Astrocyte (in vitro differentiated cells and primary cell): ENCODE measurements at regions not wholly inside any gene's neighbourhood (a gene's known extent, or its start where the extent isn't known, plus 50 kb on each side); places are given as distances from the start of the nearest gene placed in this dataset.
"Not testable (repeated sequence)": the region's sequence is repeated elsewhere in the genome, so short reads cannot be mapped to it uniquely, and the experiment has no call there.

Experiments used
- DNase-seq: peaks from one replicate; pipeline ENCODE4 v3.0.0-alpha.2; 2010; ENCODE audit warnings: low read depth
- FAIRE-seq: peaks from 2 replicates; lab custom pipeline; 2011; peaks lifted over from hg19 to GRCh38; lab: Jason Lieb, UNC
- H2AFZ ChIP-seq: 2 replicates; pipeline ENCODE4 v1.6.0; 2012; ENCODE audit warnings: low read depth, low read length, inconsistent platforms
- H3K27ac ChIP-seq: 2 replicates; pipeline ENCODE4 v1.5.1; 2011; ENCODE audit warnings: low read depth, low read length, inconsistent platforms
- H3K27me3 ChIP-seq: 2 replicates; pipeline ENCODE4 v1.6.0; 2011; ENCODE audit warnings: low read length, inconsistent platforms; ENCODE audit not compliant: insufficient read depth
- H3K36me3 ChIP-seq: 2 replicates; pipeline ENCODE4 v1.5.1; 2011; ENCODE audit warnings: low read length, inconsistent platforms; ENCODE audit not compliant: insufficient read depth
- H3K4me1 ChIP-seq: 2 replicates; pipeline ENCODE4 v1.5.1; 2011; ENCODE audit warnings: low read length, inconsistent platforms; ENCODE audit not compliant: insufficient read depth
- H3K4me2 ChIP-seq: 2 replicates; pipeline ENCODE4 v1.6.0; 2012; ENCODE audit warnings: low read length, inconsistent platforms
- H3K4me3 ChIP-seq: 2 replicates; pipeline ENCODE4 v1.5.1; 2011; ENCODE audit warnings: low read depth, mild to moderate bottlenecking, low read length, inconsistent platforms; ENCODE audit not compliant: insufficient read depth
- H3K79me2 ChIP-seq: 2 replicates; pipeline ENCODE4 v1.6.0; 2012; ENCODE audit warnings: mild to moderate bottlenecking, low read length, inconsistent platforms; ENCODE audit not compliant: insufficient read depth
- H3K9ac ChIP-seq: 2 replicates; pipeline ENCODE4 v1.6.0; 2012; ENCODE audit warnings: mild to moderate bottlenecking, low read length, inconsistent platforms
- H3K9me3 ChIP-seq: 2 replicates; pipeline ENCODE4 v1.5.1; 2012; ENCODE audit warnings: low read depth, mild to moderate bottlenecking, low read length, inconsistent platforms; ENCODE audit not compliant: insufficient read depth
- H4K20me1 ChIP-seq: 2 replicates; pipeline ENCODE4 v1.6.0; 2012; ENCODE audit warnings: low read length, inconsistent platforms; ENCODE audit not compliant: insufficient read depth
- H3K27ac Mint-ChIP-seq: one replicate; pipeline ENCODE4 v1.8.0; 2021; ENCODE audit warnings: mild to moderate bottlenecking, mixed read lengths; ENCODE audit not compliant: unreplicated experiment
- H3K27me3 Mint-ChIP-seq: one replicate; pipeline ENCODE4 v1.8.0; 2021; ENCODE audit warnings: low read depth, mixed read lengths; ENCODE audit not compliant: unreplicated experiment
- H3K36me3 Mint-ChIP-seq: one replicate; pipeline ENCODE4 v1.8.0; 2021; ENCODE audit warnings: low read depth, mixed read lengths; ENCODE audit not compliant: unreplicated experiment
- H3K4me1 Mint-ChIP-seq: one replicate; pipeline ENCODE4 v1.8.0; 2021; ENCODE audit warnings: low read depth, mixed read lengths; ENCODE audit not compliant: unreplicated experiment
- H3K4me3 Mint-ChIP-seq: one replicate; pipeline ENCODE4 v1.8.0; 2021; ENCODE audit warnings: mild to moderate bottlenecking, moderate library complexity, mixed read lengths; ENCODE audit not compliant: unreplicated experiment
- H3K9me3 Mint-ChIP-seq: one replicate; pipeline ENCODE4 v1.8.0; 2021; ENCODE audit warnings: mild to moderate bottlenecking, mixed read lengths; ENCODE audit not compliant: unreplicated experiment
- CTCF ChIP-seq: IDR thresholded peaks from 2 replicates; pipeline ENCODE4 v1.5.1; 2011; ENCODE audit warnings: low read depth, mild to moderate bottlenecking, inconsistent platforms, low read length, moderate library complexity; ENCODE audit not compliant: insufficient read depth
- EZH2 ChIP-seq: IDR thresholded peaks from 2 replicates; pipeline ENCODE4 v1.6.1; 2012; ENCODE audit warnings: mild to moderate bottlenecking, low read length, inconsistent platforms; ENCODE audit not compliant: insufficient read depth

- Histone ChIP-seq H4K20me1 (no peaks in the 10 kb centered on the region), H3K4me3 (no peak overlapping the region), H3K27ac (no peak overlapping the region), H3K27me3 (no peaks in the 10 kb centered on the region), H3K9ac (no peak overlapping the region), H3K4me1 (no peaks in the 10 kb centered on the region), H3K4me2 (no peak overlapping the region), H3K9me3 (no peaks in the 10 kb centered on the region), H3K36me3 (no peaks in the 10 kb centered on the region), H3K79me2 (no peaks in the 10 kb centered on the region), H2AFZ (no peak overlapping the region)
- DNase-seq = no peak
- H3K4me1 Mint-ChIP-seq = no peaks in the 10 kb centered on the region
- H3K27me3 Mint-ChIP-seq = no peaks in the 10 kb centered on the region
- H3K9me3 Mint-ChIP-seq = no peaks in the 10 kb centered on the region
- no peaks in the 10 kb centered on the region for H3K36me3 Mint-ChIP-seq
- no peak overlapping the region for H3K4me3 Mint-ChIP-seq
- TF ChIP-seq EZH2 (no peak), CTCF (no peak)
- no peak for FAIRE-seq
- no peak overlapping the region for H3K27ac Mint-ChIP-seq
These were observed 195.5 kb upstream of the FBXL4 start for GRCh38 chr6:99143108-99143861.

GRCh38 chr6:99141906-99142305, 194.2 kb upstream of the FBXL4 start:
- not testable (repeated sequence) for H3K27me3 Mint-ChIP-seq, DNase-seq

GRCh38 chr6:99138445-99138844, 190.7 kb upstream of the FBXL4 start:
- Histone ChIP-seq H3K79me2 (no peaks in the 10 kb centered on the region), H3K36me3 (no peaks in the 10 kb centered on the region), H3K27ac (no peak overlapping the region), H3K27me3 (no peaks in the 10 kb centered on the region), H3K9me3 (no peaks in the 10 kb centered on the region), H3K4me1 (no peaks in the 10 kb centered on the region), H3K4me2 (no peak overlapping the region), H2AFZ (no peak overlapping the region), H3K4me3 (no peak overlapping the region), H3K9ac (no peak overlapping the region), H4K20me1 (no peaks in the 10 kb centered on the region)
- H3K27ac Mint-ChIP-seq = no peak overlapping the region
- FAIRE-seq (no peak), DNase-seq (no peak)
- peaks cover 14% of the 10 kb centered on the region for H3K4me1 Mint-ChIP-seq
- no peaks in the 10 kb centered on the region for H3K36me3 Mint-ChIP-seq
- no peaks in the 10 kb centered on the region for H3K9me3 Mint-ChIP-seq
- H3K27me3 Mint-ChIP-seq = no peaks in the 10 kb centered on the region
- no peak overlapping the region for H3K4me3 Mint-ChIP-seq
- TF ChIP-seq CTCF (no peak), EZH2 (no peak)

More at GRCh38 chr6:99141906-99142305, 194.2 kb upstream of the FBXL4 start:
- H3K9me3 Mint-ChIP-seq, H3K36me3 ChIP-seq, H3K27ac Mint-ChIP-seq, H3K79me2 ChIP-seq, H4K20me1 ChIP-seq, FAIRE-seq, H3K4me3 Mint-ChIP-seq, H3K4me1 Mint-ChIP-seq, H3K27ac ChIP-seq, H3K4me2 ChIP-seq, H3K36me3 Mint-ChIP-seq, H3K9me3 ChIP-seq, H3K9ac ChIP-seq, H2AFZ ChIP-seq, H3K27me3 ChIP-seq, H3K4me3 ChIP-seq, H3K4me1 ChIP-seq: not testable (repeated sequence)
